ENCODE measurements at regions not wholly inside any gene's neighbourhood (a gene's known extent, or its start where the extent isn't known, plus 50 kb on each side); places are given as distances from the start of the nearest gene placed in this dataset.

- Mint-ChIP-seq H3K9me3 (peaks cover 10% of the 10 kb centered on the region), H3K4me3 (no peak overlapping the region), H3K36me3 (ENCODE audit: insufficient read depth) (no peaks in the 10 kb centered on the region), H3K27me3 (ENCODE audit: low read depth) (no peaks in the 10 kb centered on the region), H3K4me1 (ENCODE audit: low read depth) (no peaks in the 10 kb centered on the region)
- no peak for DNase-seq
- ATAC-seq, result no peak
Measured at GRCh38 chr3:74693696-74694393, 79.4 kb upstream of the CNTN3 start.

DNA sequence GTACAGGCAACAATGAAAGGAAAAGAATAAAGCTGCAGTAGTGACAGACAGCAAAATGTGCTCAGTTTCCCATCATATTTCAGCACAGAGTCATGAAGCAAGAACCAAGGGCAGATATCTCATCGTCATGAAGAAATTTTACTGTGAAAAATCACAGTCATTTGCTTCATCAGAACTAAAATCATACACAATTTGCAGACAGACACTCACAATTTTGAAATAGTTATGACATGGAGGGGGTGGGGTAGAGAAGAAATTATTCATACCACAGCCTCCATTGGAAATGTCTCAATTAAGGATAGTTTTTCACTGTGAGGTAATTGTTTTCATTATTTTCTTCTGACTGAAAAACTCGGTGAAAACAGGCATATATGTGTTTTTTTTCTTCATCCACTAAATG is 78.8 kb upstream of the CNTN3 start:
- ATAC-seq (no peak), DNase-seq (no peak)
- H3K4me3 Mint-ChIP-seq, result no peak overlapping the region
- H3K9me3 Mint-ChIP-seq, result peaks cover 10% of the 10 kb centered on the region
- no peaks in the 10 kb centered on the region for H3K27me3 Mint-ChIP-seq (ENCODE audit: low read depth)
- H3K36me3 Mint-ChIP-seq (ENCODE audit: insufficient read depth), result no peaks in the 10 kb centered on the region
- H3K4me1 Mint-ChIP-seq (ENCODE audit: low read depth), result no peaks in the 10 kb centered on the region

- no peaks in the 10 kb centered on the region for H3K4me1 Mint-ChIP-seq (ENCODE audit: low read depth)
- no peaks in the 10 kb centered on the region for H3K36me3 Mint-ChIP-seq (ENCODE audit: insufficient read depth)
- no peak for ATAC-seq
- H3K27me3 Mint-ChIP-seq (ENCODE audit: low read depth), result no peaks in the 10 kb centered on the region
- no peak for DNase-seq
- peaks cover 18% of the 10 kb centered on the region for H3K9me3 Mint-ChIP-seq
- H3K4me3 Mint-ChIP-seq, result no peak overlapping the region
Measured at GRCh38 chr3:74691946-74692345, 77.5 kb upstream of the CNTN3 start.

DNA sequence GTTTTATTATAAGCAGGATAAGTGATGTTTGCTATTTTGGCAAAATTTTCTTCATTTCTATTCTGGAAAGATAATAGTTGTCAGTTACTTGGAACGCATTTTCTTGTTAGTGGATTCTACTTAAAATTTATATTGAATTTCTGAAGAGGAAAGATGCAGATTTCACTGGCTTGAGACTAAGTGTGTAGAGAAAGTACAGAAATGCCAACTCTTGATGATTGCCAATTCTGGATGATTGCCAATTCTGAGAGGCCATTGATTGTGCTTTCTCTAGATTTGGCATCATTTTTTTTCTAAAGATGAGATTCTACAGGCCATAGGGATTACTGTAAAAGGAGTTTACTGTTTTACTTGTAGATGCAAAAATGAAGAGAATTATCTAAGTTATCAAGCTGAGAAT is 58.9 kb upstream of the CNTN3 start:
- H3K4me3 Mint-ChIP-seq, result no peak overlapping the region

GRCh38 chr3:74664606-74665005 is 50.1 kb upstream of the CNTN3 start:
- H3K4me3 Mint-ChIP-seq, result no peak overlapping the region
- no peaks in the 10 kb centered on the region for H3K27me3 Mint-ChIP-seq (ENCODE audit: low read depth)
- peaks cover 40% of the 10 kb centered on the region for H3K9me3 Mint-ChIP-seq
- ATAC-seq (no peak), DNase-seq (no peak)
- H3K36me3 Mint-ChIP-seq (ENCODE audit: insufficient read depth), result no peaks in the 10 kb centered on the region
- no peaks in the 10 kb centered on the region for H3K4me1 Mint-ChIP-seq (ENCODE audit: low read depth)

More for the DNA sequence above, 58.9 kb upstream of the CNTN3 start:
- Mint-ChIP-seq H3K4me1 (ENCODE audit: low read depth) (no peaks in the 10 kb centered on the region), H3K27me3 (ENCODE audit: low read depth) (no peaks in the 10 kb centered on the region), H3K9me3 (peaks cover 20% of the 10 kb centered on the region), H3K36me3 (ENCODE audit: insufficient read depth) (no peaks in the 10 kb centered on the region)
- ATAC-seq (no peak), DNase-seq (no peak)
